Loucy (cell line): ENCODE measurements at regions not wholly inside any gene's neighbourhood (a gene's known extent, or its start where the extent isn't known, plus 50 kb on each side); places are given as distances from the start of the nearest gene placed in this dataset.

Experiments used
- CTCF ChIP-seq: fragments of 200-600 bp; sonication (generic); conservative IDR thresholded peaks from 2 replicates; pipeline ENCODE4 v1.5.1; 2014; ENCODE audit warnings: mild to moderate bottlenecking, antibody characterized with exemption, low read length
- EZH2phosphoT487 ChIP-seq: fragments of 200-600 bp; IDR thresholded peaks from 2 replicates; pipeline ENCODE4 v1.6.1; 2018; ENCODE audit warnings: antibody characterized with exemption, mild to moderate bottlenecking, moderate library complexity, borderline replicate concordance

GRCh38 chr10:2748287-2748686 lies 319.1 kb upstream of the PFKP start:
- TF ChIP-seq CTCF, result no peak
- no peak for TF ChIP-seq EZH2phosphoT487
